ENCODE measurements at regions not wholly inside any gene's neighbourhood (a gene's known extent, or its start where the extent isn't known, plus 50 kb on each side); places are given as distances from the start of the nearest gene placed in this dataset.
"Not testable (repeated sequence)": the region's sequence is repeated elsewhere in the genome, so short reads cannot be mapped to it uniquely, and the experiment has no call there.

- H3K4me1 Mint-ChIP-seq: no peaks in the 10 kb centered on the region
- CTCF ChIA-PET: no interaction called here
- no peak overlapping the region for H3K4me3 Mint-ChIP-seq
- DNase-seq: no peak
- no peaks in the 10 kb centered on the region for H3K27me3 Mint-ChIP-seq
- POLR2A ChIA-PET: no interaction called here
- H3K9me3 Mint-ChIP-seq: no peaks in the 10 kb centered on the region
- H3K36me3 Mint-ChIP-seq (ENCODE audit: low read depth): no peaks in the 10 kb centered on the region
- H3K27ac Mint-ChIP-seq: no peak overlapping the region
Measured at GRCh38 chr5:83404182-83404716, 67.3 kb upstream of the VCAN start.

GRCh38 chr5:83405662-83406061 is 65.9 kb upstream of the VCAN start:
- Mint-ChIP-seq H3K27me3 (no peaks in the 10 kb centered on the region), H3K4me3 (no peak overlapping the region), H3K4me1 (no peaks in the 10 kb centered on the region), H3K9me3 (peaks cover 4% of the 10 kb centered on the region), H3K27ac (no peak overlapping the region), H3K36me3 (ENCODE audit: low read depth) (no peaks in the 10 kb centered on the region)
- CTCF ChIA-PET: no interaction called here
- POLR2A ChIA-PET: no interaction called here
- DNase-seq: no peak

- CTCF ChIA-PET: no interaction called here
- H3K9me3 Mint-ChIP-seq: peaks cover 4% of the 10 kb centered on the region
- DNase-seq: no peak
- no peak overlapping the region for H3K4me3 Mint-ChIP-seq
- no peaks in the 10 kb centered on the region for H3K4me1 Mint-ChIP-seq
- no peaks in the 10 kb centered on the region for H3K27me3 Mint-ChIP-seq
- no peak overlapping the region for H3K27ac Mint-ChIP-seq
- POLR2A ChIA-PET: no interaction called here
- no peaks in the 10 kb centered on the region for H3K36me3 Mint-ChIP-seq (ENCODE audit: low read depth)
Measured at GRCh38 chr5:83406906-83407305, 64.6 kb upstream of the VCAN start.

- DNase-seq: no peak
- Mint-ChIP-seq H3K27ac (no peak overlapping the region), H3K9me3 (peaks cover 4% of the 10 kb centered on the region), H3K4me3 (no peak overlapping the region), H3K4me1 (no peaks in the 10 kb centered on the region), H3K36me3 (ENCODE audit: low read depth) (no peaks in the 10 kb centered on the region), H3K27me3 (no peaks in the 10 kb centered on the region)
- POLR2A ChIA-PET: no interaction called here
- CTCF ChIA-PET: no interaction called here
Measured at GRCh38 chr5:83407931-83408330, 63.6 kb upstream of the VCAN start.

GRCh38 chr5:83408719-83409118 is 62.8 kb upstream of the VCAN start:
- H3K36me3 Mint-ChIP-seq (ENCODE audit: low read depth): no peaks in the 10 kb centered on the region
- H3K9me3 Mint-ChIP-seq: peaks cover 4% of the 10 kb centered on the region
- ChIA-PET CTCF (no interaction called here), POLR2A (interaction anchor here (0.6 kb wide), 1 partner anchor 23 kb away, joined by 4 read pairs; no protein-coding TSS in a partner anchor)
- no peak overlapping the region for H3K27ac Mint-ChIP-seq
- no peak overlapping the region for H3K4me3 Mint-ChIP-seq
- no peaks in the 10 kb centered on the region for H3K27me3 Mint-ChIP-seq
- no peak for DNase-seq
- H3K4me1 Mint-ChIP-seq: no peaks in the 10 kb centered on the region

GRCh38 chr5:83409776-83410175 is 61.8 kb upstream of the VCAN start:
- H3K27me3 Mint-ChIP-seq; H3K36me3 Mint-ChIP-seq (ENCODE audit: low read depth); DNase-seq; H3K4me1 Mint-ChIP-seq; H3K9me3 Mint-ChIP-seq; H3K4me3 Mint-ChIP-seq; H3K27ac Mint-ChIP-seq; POLR2A ChIA-PET; CTCF ChIA-PET: not testable (repeated sequence)

- DNase-seq; H3K27me3 Mint-ChIP-seq; H3K9me3 Mint-ChIP-seq; H3K4me1 Mint-ChIP-seq; H3K36me3 Mint-ChIP-seq (ENCODE audit: low read depth); H3K4me3 Mint-ChIP-seq; H3K27ac Mint-ChIP-seq; POLR2A ChIA-PET; CTCF ChIA-PET: not testable (repeated sequence)
Measured at GRCh38 chr5:83410319-83410718, 61.2 kb upstream of the VCAN start.

- Mint-ChIP-seq H3K27ac (no peak overlapping the region), H3K27me3 (no peaks in the 10 kb centered on the region), H3K9me3 (peaks cover 3% of the 10 kb centered on the region), H3K4me3 (no peak overlapping the region), H3K36me3 (ENCODE audit: low read depth) (no peaks in the 10 kb centered on the region), H3K4me1 (no peaks in the 10 kb centered on the region)
- CTCF ChIA-PET: no interaction called here
- no peak for DNase-seq
- POLR2A ChIA-PET: no interaction called here
Measured at GRCh38 chr5:83414601-83415000, 56.9 kb upstream of the VCAN start.

GRCh38 chr5:83417884-83418283 is 53.7 kb upstream of the VCAN start:
- no peaks in the 10 kb centered on the region for H3K27me3 Mint-ChIP-seq
- H3K9me3 Mint-ChIP-seq: no peaks in the 10 kb centered on the region
- ChIA-PET POLR2A (no interaction called here), CTCF (no interaction called here)
- H3K4me3 Mint-ChIP-seq: no peak overlapping the region
- H3K27ac Mint-ChIP-seq: no peak overlapping the region
- no peak for DNase-seq
- H3K36me3 Mint-ChIP-seq (ENCODE audit: low read depth): no peaks in the 10 kb centered on the region
- H3K4me1 Mint-ChIP-seq: no peaks in the 10 kb centered on the region

GRCh38 chr5:83418356-83419321 is 52.9 kb upstream of the VCAN start:
- CTCF ChIA-PET: no interaction called here
- Mint-ChIP-seq H3K27ac (no peak overlapping the region), H3K4me3 (no peak overlapping the region), H3K27me3 (no peaks in the 10 kb centered on the region), H3K9me3 (no peaks in the 10 kb centered on the region), H3K36me3 (ENCODE audit: low read depth) (no peaks in the 10 kb centered on the region), H3K4me1 (no peaks in the 10 kb centered on the region)
- DNase-seq: no peak
- POLR2A ChIA-PET: no interaction called here

All from activated CD4-positive, alpha-beta T cell treated with anti-CD3 and anti-CD28 coated beads, Interleukin-2, amount 10 ng/mL, durations not matched to agents 7 days and 5 days (primary cell).